ENCODE measurements at regions not wholly inside any gene's neighbourhood (a gene's known extent, or its start where the extent isn't known, plus 50 kb on each side); places are given as distances from the start of the nearest gene placed in this dataset.

DNA sequence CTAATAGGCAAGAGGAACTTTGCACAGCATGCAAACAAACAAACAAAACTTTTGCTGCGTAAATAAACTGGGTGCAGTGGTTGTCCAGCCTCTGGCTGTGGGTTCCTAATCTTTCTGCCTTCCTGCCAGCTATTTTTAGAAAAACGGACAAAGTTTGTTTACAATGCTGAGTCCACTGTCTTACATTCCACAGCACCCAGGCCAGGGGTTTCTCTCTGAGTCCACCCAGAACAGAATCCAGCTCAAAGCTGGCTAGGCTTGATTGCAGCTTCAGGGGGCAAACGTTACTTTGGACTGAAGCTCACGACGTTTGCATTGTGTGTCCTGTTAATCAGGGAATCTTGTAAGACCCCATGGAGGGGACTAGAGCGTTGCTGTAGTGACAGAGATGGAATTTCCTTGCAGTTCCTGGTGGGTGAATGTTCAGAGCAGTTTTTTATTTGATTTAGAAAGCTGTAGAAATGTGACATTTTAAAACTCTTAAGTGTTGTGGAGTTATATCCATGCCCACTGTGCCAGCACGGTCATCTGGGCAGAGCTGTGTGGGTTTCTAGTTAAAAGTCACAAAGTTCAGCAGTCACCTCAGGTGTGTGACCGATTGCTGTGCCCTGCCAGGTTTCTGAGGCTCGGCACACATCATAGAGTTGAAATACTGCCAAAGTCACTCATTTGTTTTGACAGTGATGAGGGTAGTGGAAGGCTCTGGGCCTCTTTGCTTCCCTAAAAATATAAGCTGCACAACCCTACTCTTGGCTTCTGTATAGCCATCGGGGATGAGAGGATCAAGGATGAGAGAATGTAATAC lies 247.0 kb downstream of the STK31 start:
- TF ChIP-seq EZH2phosphoT487 (IDR thresholded peaks at IDR 0.05; ENCODE audit: insufficient read depth, low read depth): no peak
- no peak for TF ChIP-seq EZH2 (IDR thresholded peaks at IDR 0.05; ENCODE audit: insufficient read depth, poor library complexity, severe bottlenecking)
- WGBS, 2 experiments (ENCODE audit: low coverage in 1 of 2, low lambda C conversion rate in 2 of 2, missing lambda C conversion rate in 2 of 2): 12 to 15% methylated on average over 10 of the region's 10 CpGs
- no peaks in the 10 kb centered on the region for H3K4me1 ChIP-seq (ENCODE audit: insufficient read depth)
- no peaks in the 10 kb centered on the region for H3F3A ChIP-seq (ENCODE audit: insufficient read depth)
- no peaks in the 10 kb centered on the region for H3K9me3 ChIP-seq (ENCODE audit: low read depth)
- H3K9ac ChIP-seq: no peak overlapping the region
- no peak overlapping the region for H3K4me3 ChIP-seq
- no peak overlapping the region for H3K4me2 ChIP-seq (ENCODE audit: unreplicated experiment)
- H3K9me2 ChIP-seq (ENCODE audit: insufficient read depth): no peaks in the 10 kb centered on the region
- no peaks in the 10 kb centered on the region for H3K36me3 ChIP-seq (ENCODE audit: low read depth)
- H3K27ac ChIP-seq: no peak overlapping the region
- DNase-seq: no peak
- in situ Hi-C loops (cut with MboI): no loop called here
- peaks cover 3% of the 10 kb centered on the region; the same call in 1 of the 2 replicates for H3K27me3 ChIP-seq (replicated peaks; ENCODE audit: insufficient read depth)
- no peaks in the 10 kb centered on the region for H4K20me1 ChIP-seq (ENCODE audit: insufficient read depth)
- no peak overlapping the region for H2AFZ ChIP-seq
- H3K79me2 ChIP-seq (ENCODE audit: insufficient read depth): no peaks in the 10 kb centered on the region

DNA sequence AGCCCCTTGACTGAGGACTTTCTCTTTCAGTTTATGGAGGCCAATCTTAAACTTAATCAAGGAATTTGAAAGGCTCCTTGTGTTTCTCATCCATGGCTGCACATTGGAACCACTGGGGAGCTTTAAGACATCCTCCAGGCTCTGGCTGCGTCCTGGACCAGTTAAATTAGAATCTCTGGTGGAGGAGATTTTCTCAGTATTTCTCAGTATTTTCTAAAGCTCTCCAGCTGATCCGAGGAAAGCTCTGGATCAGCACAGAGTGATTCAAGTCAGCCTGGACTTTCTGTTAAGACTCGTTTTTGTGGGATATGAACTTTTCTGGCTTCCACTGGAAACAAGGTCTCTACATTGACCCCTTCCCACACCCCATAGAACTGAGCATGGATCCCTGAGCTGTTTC lies 249.8 kb downstream of the STK31 start:
- Histone ChIP-seq H3K4me1 (ENCODE audit: insufficient read depth) (no peaks in the 10 kb centered on the region), H3K4me3 (no peak overlapping the region), H3K9me2 (ENCODE audit: insufficient read depth) (no peaks in the 10 kb centered on the region), H3K9me3 (ENCODE audit: low read depth) (no peaks in the 10 kb centered on the region), H3K36me3 (ENCODE audit: low read depth) (no peaks in the 10 kb centered on the region), H2AFZ (no peak overlapping the region), H4K20me1 (ENCODE audit: insufficient read depth) (no peaks in the 10 kb centered on the region), H3F3A (ENCODE audit: insufficient read depth) (no peaks in the 10 kb centered on the region), H3K27me3 (replicated peaks; ENCODE audit: insufficient read depth) (peaks cover 3% of the 10 kb centered on the region; the same call in 1 of the 2 replicates), H3K79me2 (ENCODE audit: insufficient read depth) (no peaks in the 10 kb centered on the region), H3K4me2 (ENCODE audit: unreplicated experiment) (no peak overlapping the region), H3K9ac (no peak overlapping the region), H3K27ac (no peak overlapping the region)
- DNase-seq: no peak
- TF ChIP-seq EZH2phosphoT487 (IDR thresholded peaks at IDR 0.05; ENCODE audit: insufficient read depth, low read depth): no peak
- no peak for TF ChIP-seq EZH2 (IDR thresholded peaks at IDR 0.05; ENCODE audit: insufficient read depth, poor library complexity, severe bottlenecking)
- in situ Hi-C loops (cut with MboI): no loop called here
- 10 to 11% methylated on average over 3 of the region's 3 CpGs for WGBS, 2 experiments (ENCODE audit: low coverage in 1 of 2, low lambda C conversion rate in 2 of 2, missing lambda C conversion rate in 2 of 2)

DNA sequence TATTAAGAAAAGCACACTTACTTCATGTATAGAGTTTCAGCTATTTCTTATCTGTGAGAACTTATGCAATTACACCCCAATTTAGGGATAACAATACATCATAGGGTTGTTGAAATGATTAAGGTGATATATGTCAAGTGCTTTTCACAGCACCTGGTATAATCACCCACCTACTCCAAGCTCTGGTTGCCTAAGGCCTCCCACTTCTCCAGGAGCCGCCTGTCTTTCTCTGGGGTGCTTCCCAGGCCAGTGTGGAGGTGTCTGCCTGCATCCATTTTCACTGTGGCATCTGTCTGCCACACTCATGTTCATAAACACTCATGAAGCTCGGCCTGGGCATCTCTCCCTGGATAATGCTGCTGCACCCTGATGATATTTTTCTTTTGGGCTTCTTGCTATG lies 250.3 kb downstream of the STK31 start:
- H3K36me3 ChIP-seq (ENCODE audit: low read depth): no peaks in the 10 kb centered on the region
- H3K4me2 ChIP-seq (ENCODE audit: unreplicated experiment): no peak overlapping the region
- no peaks in the 10 kb centered on the region for H4K20me1 ChIP-seq (ENCODE audit: insufficient read depth)
- no peaks in the 10 kb centered on the region for H3K9me3 ChIP-seq (ENCODE audit: low read depth)
- H3K9ac ChIP-seq: no peak overlapping the region
- H3K27ac ChIP-seq: no peak overlapping the region
- 0 to 3% methylated on average over 2 of the region's 2 CpGs for WGBS, 2 experiments (ENCODE audit: low coverage in 1 of 2, low lambda C conversion rate in 2 of 2, missing lambda C conversion rate in 2 of 2)
- H3F3A ChIP-seq (ENCODE audit: insufficient read depth): no peaks in the 10 kb centered on the region
- H3K27me3 ChIP-seq (replicated peaks; ENCODE audit: insufficient read depth): peaks cover 3% of the 10 kb centered on the region; the same call in 1 of the 2 replicates
- no peaks in the 10 kb centered on the region for H3K9me2 ChIP-seq (ENCODE audit: insufficient read depth)
- H2AFZ ChIP-seq: no peak overlapping the region
- H3K4me1 ChIP-seq (ENCODE audit: insufficient read depth): no peaks in the 10 kb centered on the region
- no peak for DNase-seq
- H3K4me3 ChIP-seq: no peak overlapping the region
- TF ChIP-seq EZH2phosphoT487 (IDR thresholded peaks at IDR 0.05; ENCODE audit: insufficient read depth, low read depth) (no peak), EZH2 (IDR thresholded peaks at IDR 0.05; ENCODE audit: insufficient read depth, poor library complexity, severe bottlenecking) (no peak)
- no peaks in the 10 kb centered on the region for H3K79me2 ChIP-seq (ENCODE audit: insufficient read depth)
- in situ Hi-C loops (cut with MboI): no loop called here

DNA sequence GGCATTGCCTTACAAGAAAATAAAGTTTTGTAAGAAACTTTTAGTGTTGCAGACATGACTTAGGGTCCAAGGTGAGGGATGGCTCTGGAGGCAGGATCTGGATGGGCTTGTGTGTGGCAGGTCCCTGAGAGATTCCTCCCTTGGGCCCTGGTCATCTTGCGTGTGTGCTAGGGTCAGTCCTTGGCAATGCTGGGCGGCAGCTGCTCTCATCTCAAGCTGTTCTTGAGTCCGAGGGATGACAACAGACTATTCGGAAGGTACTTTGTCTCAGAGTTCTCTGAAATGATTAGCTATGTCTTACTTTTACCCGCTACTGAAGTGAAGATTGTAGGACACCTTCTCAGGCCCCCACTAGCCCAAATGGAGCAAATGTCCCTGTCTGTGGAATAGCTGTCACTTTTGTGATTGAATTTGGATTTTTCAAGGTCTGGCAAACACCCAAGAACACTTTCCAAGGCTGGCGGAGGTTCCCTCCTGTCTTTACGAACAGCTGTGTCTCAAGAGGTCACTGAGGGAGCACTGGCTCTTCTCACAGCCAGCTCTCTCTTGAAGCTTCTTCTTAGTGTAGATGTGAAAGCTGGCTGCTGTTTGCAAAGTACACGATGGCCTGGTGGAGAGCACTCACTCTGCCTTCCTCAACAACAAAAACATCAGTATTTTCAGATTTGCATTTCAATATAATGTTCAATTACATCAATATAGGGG lies 253.6 kb downstream of the STK31 start:
- no peaks in the 10 kb centered on the region for H3K79me2 ChIP-seq (ENCODE audit: insufficient read depth)
- WGBS, 2 experiments (ENCODE audit: low coverage in 1 of 2, low lambda C conversion rate in 2 of 2, missing lambda C conversion rate in 2 of 2): 34 to 36% methylated on average over 8 of the region's 8 CpGs
- no peak overlapping the region for H3K4me2 ChIP-seq (ENCODE audit: unreplicated experiment)
- DNase-seq: no peak
- H3K4me3 ChIP-seq: no peak overlapping the region
- H3K9ac ChIP-seq: no peak overlapping the region
- TF ChIP-seq EZH2 (IDR thresholded peaks at IDR 0.05; ENCODE audit: insufficient read depth, poor library complexity, severe bottlenecking) (no peak), EZH2phosphoT487 (IDR thresholded peaks at IDR 0.05; ENCODE audit: insufficient read depth, low read depth) (no peak)
- H3K27ac ChIP-seq: no peak overlapping the region
- H4K20me1 ChIP-seq (ENCODE audit: insufficient read depth): no peaks in the 10 kb centered on the region
- peaks cover 2% of the 10 kb centered on the region; the same call in 1 of the 2 replicates for H3K27me3 ChIP-seq (replicated peaks; ENCODE audit: insufficient read depth)
- no peaks in the 10 kb centered on the region for H3K36me3 ChIP-seq (ENCODE audit: low read depth)
- H2AFZ ChIP-seq: no peak overlapping the region
- no peaks in the 10 kb centered on the region for H3K4me1 ChIP-seq (ENCODE audit: insufficient read depth)
- in situ Hi-C loops (cut with MboI): no loop called here
- no peaks in the 10 kb centered on the region for H3K9me3 ChIP-seq (ENCODE audit: low read depth)
- no peaks in the 10 kb centered on the region for H3K9me2 ChIP-seq (ENCODE audit: insufficient read depth)
- no peaks in the 10 kb centered on the region for H3F3A ChIP-seq (ENCODE audit: insufficient read depth)
